ENCODE measurements at regions not wholly inside any gene's neighbourhood (a gene's known extent, or its start where the extent isn't known, plus 50 kb on each side); places are given as distances from the start of the nearest gene placed in this dataset.
"Not testable (repeated sequence)": the region's sequence is repeated elsewhere in the genome, so short reads cannot be mapped to it uniquely, and the experiment has no call there.

DNA sequence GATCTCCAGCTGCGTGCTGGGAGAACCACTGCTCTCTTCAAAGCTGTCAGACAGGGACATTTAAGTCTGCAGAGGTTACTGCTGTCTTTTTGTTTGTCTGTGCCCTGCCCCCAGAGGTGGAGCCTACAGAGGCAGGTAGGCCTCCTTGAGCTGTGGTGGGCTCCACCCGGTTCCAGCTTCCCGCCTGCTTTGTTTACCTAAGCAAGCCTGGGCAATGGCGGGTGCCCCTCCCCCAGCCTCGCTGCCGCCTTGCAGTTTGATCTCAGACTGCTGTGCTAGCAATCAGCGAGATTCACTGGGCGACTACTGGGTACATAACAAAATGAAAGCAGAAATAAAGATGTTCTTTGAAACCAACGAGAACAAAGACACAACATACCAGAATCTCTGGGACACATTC, 194.3 kb downstream of the OSR1 start:
- H3K27me3 Mint-ChIP-seq; H3K27ac Mint-ChIP-seq; intact Hi-C loops (cut with micrococcal nuclease); H3K4me1 Mint-ChIP-seq (ENCODE audit: low read depth); H3K36me3 Mint-ChIP-seq (ENCODE audit: low read depth); H3K4me3 Mint-ChIP-seq: not testable (repeated sequence)
- peaks cover 32% of the 10 kb centered on the region for H3K9me3 Mint-ChIP-seq

DNA sequence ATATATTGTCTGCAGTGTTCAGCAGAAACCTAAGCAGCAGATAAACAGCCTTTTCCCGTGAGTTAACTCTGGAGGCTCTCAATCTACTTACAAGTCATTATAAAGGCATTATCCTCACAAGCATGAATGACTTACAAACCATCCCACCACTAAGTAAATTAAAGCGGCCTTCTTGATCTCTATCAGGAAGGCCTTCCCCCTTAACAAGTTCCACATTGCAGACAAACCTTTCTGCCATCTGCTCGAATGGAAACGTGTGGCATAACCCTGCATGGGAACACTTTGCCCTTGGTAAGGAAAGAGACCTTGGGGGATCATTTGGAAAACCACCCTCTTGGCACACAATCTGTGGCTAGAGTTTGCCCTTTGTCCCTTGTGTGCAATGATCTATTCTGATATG, 199.5 kb downstream of the OSR1 start:
- intact Hi-C loops (cut with micrococcal nuclease) = no loop called here
- Mint-ChIP-seq H3K4me3 (no peak overlapping the region), H3K27ac (no peak overlapping the region), H3K4me1 (ENCODE audit: low read depth) (no peaks in the 10 kb centered on the region), H3K9me3 (peaks cover 46% of the 10 kb centered on the region), H3K27me3 (no peaks in the 10 kb centered on the region), H3K36me3 (ENCODE audit: low read depth) (no peaks in the 10 kb centered on the region)

DNA sequence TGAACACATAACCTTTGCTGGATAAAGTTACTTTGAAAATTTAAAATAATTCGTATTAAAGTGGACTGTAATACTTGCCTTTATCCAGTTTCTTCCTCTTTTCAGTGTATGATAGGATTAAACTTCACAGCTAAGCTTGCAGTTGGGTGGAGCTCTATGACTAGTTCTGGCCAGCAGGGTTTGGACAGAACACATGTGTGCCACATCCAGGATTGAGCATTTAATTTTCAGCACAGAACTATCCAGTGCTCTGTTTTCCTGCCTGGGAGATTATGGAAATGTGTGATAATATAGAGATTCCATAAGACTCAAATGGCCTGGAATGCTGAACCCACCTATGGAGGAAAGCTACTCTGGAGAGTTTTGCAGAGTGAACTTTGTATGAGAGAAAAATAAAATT, 200.2 kb downstream of the OSR1 start:
- Mint-ChIP-seq H3K9me3 (peaks cover 46% of the 10 kb centered on the region), H3K36me3 (ENCODE audit: low read depth) (no peaks in the 10 kb centered on the region), H3K27me3 (no peaks in the 10 kb centered on the region), H3K4me1 (ENCODE audit: low read depth) (no peaks in the 10 kb centered on the region), H3K4me3 (no peak overlapping the region), H3K27ac (no peak overlapping the region)
- intact Hi-C loops (cut with micrococcal nuclease) = no loop called here

DNA sequence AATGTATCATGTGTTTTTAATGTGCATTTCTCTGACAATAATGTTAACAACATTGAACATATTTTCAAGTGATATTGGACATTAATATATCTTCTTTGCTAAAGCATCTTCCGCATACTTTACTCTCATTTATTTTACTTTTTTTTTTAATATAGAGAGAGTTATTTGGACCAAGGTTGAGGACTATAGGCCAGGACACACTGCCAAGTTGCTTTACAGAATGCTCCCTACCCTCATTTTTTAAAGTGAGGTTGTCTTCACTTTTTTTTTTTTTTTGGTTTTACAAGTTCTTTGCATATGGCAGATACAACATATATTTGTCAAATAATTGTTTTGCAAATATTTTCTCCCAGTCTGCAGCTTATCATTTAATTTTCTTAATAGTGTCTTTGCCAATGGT, 201.8 kb downstream of the OSR1 start:
- no peaks in the 10 kb centered on the region for H3K4me1 Mint-ChIP-seq (ENCODE audit: low read depth)
- H3K4me3 Mint-ChIP-seq = no peak overlapping the region
- no peak overlapping the region for H3K27ac Mint-ChIP-seq
- H3K36me3 Mint-ChIP-seq (ENCODE audit: low read depth) = no peaks in the 10 kb centered on the region
- H3K9me3 Mint-ChIP-seq = peaks cover 54% of the 10 kb centered on the region
- intact Hi-C loops (cut with micrococcal nuclease) = no loop called here
- H3K27me3 Mint-ChIP-seq = no peaks in the 10 kb centered on the region

DNA sequence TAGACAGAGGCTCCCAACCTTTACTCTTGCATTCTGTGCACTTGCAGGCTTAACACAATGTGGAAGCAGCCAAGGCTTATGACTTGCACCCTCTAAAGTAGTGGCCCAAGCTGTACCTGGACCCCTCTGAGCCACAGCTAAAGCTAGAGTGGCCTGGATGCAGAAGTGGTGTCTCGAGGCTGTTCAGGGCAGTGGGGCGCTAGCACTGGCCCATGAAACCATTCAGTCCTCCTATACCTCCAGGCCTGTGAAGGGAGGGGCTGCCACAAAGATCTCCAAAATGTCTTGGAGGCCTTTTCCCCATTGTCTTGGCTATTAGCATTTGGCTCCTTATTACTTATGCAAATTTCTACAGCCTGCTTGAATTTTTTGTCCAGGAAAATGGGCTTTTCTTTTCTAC, 207.7 kb downstream of the OSR1 start:
- intact Hi-C loops (cut with micrococcal nuclease) = no loop called here
- Mint-ChIP-seq H3K4me1 (ENCODE audit: low read depth) (no peaks in the 10 kb centered on the region), H3K27me3 (no peaks in the 10 kb centered on the region), H3K4me3 (no peak overlapping the region), H3K27ac (no peak overlapping the region), H3K9me3 (peaks cover 49% of the 10 kb centered on the region), H3K36me3 (ENCODE audit: low read depth) (no peaks in the 10 kb centered on the region)

DNA sequence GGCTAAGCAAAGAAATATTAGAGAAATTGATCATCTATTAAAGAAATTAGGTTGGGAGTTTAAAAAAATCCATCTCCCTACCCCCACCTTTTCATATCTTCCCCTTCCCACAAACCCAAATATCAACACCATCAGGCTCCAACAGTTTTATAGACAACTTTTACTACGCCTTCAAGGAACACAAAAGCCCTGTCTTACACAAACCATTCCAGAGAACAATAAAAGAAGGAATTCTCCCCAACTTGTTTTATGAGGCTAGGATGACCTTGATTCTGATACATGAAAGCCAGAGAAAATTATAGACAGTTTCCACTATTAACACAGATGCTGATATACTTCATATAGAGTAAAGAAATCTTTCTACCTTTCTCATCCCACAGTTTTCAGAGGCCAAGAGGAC, 211.6 kb downstream of the OSR1 start:
- H3K27me3 Mint-ChIP-seq = no peaks in the 10 kb centered on the region
- intact Hi-C loops (cut with micrococcal nuclease) = no loop called here
- no peak overlapping the region for H3K27ac Mint-ChIP-seq
- no peaks in the 10 kb centered on the region for H3K36me3 Mint-ChIP-seq (ENCODE audit: low read depth)
- no peaks in the 10 kb centered on the region for H3K4me1 Mint-ChIP-seq (ENCODE audit: low read depth)
- no peak overlapping the region for H3K4me3 Mint-ChIP-seq
- peaks cover 26% of the 10 kb centered on the region for H3K9me3 Mint-ChIP-seq

DNA sequence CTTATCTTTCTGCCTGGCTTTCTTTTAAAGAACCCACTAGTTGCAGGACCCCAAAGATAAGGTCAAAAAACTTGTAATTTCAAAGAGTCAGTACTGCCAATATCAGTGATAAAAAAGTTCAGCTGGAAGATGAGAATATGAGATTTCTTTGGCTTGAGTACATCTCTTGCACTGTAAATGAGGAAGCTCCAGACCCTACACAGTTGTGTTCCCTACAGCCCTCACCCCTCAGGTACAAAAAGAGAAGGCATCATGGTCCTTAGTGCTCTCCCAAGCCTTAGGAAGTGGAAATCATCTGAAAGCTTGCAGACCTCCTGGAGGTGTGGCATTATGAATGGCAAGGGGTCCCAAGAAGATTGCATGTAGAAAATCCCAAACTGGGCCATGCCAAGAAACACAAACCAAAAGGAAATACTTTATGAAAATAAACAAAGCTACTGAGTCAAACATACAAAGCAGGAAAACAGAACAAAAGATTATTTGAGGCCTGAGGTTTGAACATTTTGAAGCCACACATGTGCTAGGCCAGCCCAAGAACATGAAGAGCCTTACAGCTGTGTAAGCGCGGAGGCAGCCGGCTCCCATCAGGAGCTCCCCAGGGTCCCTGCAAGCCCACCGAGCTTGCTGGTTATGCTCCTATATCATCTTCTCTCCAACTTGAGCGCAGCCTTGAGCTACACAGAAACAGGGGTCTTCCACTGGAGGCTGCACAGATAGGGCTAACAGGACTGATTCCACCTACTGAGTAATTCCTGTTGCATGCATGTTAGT, 217.0 kb downstream of the OSR1 start:
- intact Hi-C loops (cut with micrococcal nuclease) = no loop called here
- Mint-ChIP-seq H3K9me3 (no peaks in the 10 kb centered on the region), H3K27me3 (no peaks in the 10 kb centered on the region), H3K27ac (no peak overlapping the region), H3K4me3 (no peak overlapping the region), H3K36me3 (ENCODE audit: low read depth) (no peaks in the 10 kb centered on the region), H3K4me1 (ENCODE audit: low read depth) (no peaks in the 10 kb centered on the region)

DNA sequence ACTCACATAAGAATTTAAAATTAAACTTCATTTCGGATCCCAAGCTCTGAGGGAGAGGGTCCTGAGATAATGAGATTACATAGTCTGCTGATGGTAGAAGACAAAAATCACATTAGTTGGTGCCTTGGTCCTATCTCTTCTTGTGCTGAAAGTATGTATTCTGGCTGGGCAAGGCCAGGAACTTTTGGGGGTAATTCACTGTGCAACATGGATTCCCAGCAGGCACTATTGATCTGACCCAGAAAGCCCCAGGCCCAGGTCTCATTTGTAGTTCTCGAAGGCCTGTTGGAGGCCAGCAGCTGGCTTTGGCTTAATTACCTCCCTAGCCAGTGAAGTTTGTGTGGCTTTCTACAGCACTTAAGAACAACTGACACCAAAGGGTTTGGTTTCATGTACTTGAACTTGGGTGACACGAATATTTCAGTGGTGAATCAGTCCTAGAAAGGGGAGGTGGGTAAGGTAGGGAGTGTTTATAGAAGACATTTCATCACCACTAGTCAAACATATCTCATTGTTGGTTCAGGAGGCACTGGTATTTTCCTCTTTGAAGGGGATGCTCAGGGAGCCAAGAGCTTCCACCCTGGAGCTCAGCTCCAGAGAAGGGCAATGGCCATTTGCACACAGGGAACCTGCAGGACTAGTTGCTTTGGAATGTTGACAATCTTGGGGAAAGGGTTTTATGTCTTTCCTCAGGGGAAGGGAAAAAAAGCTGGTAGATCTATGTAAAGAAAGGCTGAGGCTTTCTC, 217.8 kb downstream of the OSR1 start:
- intact Hi-C loops (cut with micrococcal nuclease) = no loop called here
- Mint-ChIP-seq H3K27me3 (no peaks in the 10 kb centered on the region), H3K4me1 (ENCODE audit: low read depth) (no peaks in the 10 kb centered on the region), H3K36me3 (ENCODE audit: low read depth) (no peaks in the 10 kb centered on the region), H3K4me3 (no peak overlapping the region), H3K9me3 (no peaks in the 10 kb centered on the region), H3K27ac (no peak overlapping the region)

DNA sequence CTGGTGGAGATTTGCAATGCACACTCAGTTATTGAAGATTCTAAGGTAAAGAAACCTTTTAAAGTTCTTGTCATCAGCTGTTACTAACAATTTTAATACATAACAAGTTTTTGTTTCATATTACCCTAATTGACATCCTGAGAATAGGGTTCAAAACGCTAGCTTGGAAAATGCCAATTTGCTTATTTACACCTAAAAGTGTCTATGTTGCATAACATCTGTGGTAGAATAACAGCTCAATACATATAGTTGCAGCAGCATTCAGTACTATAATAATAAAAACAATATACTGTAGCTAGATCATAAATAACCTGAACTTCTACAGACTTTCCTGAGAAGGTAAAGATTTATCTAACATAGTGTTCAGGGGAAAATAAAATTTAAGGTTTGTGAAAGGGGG, 219.0 kb downstream of the OSR1 start:
- H3K27ac Mint-ChIP-seq = no peak overlapping the region
- H3K27me3 Mint-ChIP-seq = no peaks in the 10 kb centered on the region
- intact Hi-C loops (cut with micrococcal nuclease) = no loop called here
- no peaks in the 10 kb centered on the region for H3K9me3 Mint-ChIP-seq
- no peaks in the 10 kb centered on the region for H3K36me3 Mint-ChIP-seq (ENCODE audit: low read depth)
- H3K4me1 Mint-ChIP-seq (ENCODE audit: low read depth) = no peaks in the 10 kb centered on the region
- H3K4me3 Mint-ChIP-seq = no peak overlapping the region

DNA sequence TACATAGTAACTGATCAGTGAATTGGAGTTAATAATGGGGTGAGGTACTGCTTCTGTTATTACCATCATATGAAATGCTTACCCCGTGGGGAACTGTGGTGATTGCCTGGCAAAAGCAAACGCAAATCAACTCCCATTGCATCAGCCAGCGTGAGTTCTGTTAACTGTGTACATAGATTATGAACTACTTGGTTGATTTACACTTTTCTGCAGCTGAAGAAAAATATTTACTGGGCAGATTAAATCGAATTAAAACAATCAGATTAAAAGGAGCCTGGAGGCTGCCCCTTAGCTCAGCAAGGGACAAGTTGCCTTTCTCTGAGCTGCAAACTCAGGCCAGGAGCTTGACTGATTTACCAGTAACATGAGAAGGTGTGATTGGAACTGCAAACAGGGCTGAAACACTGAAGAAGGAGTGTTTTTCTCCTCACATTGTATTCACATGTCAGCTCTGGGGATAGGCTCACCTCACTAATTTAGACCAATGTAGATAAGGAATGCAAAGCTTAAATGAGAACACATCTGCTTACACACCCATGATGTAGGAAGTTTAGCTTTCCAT, 220.1 kb downstream of the OSR1 start:
- Mint-ChIP-seq H3K36me3 (ENCODE audit: low read depth) (no peaks in the 10 kb centered on the region), H3K27me3 (no peaks in the 10 kb centered on the region), H3K27ac (no peak overlapping the region), H3K4me1 (ENCODE audit: low read depth) (no peaks in the 10 kb centered on the region), H3K4me3 (no peak overlapping the region), H3K9me3 (no peaks in the 10 kb centered on the region)
- intact Hi-C loops (cut with micrococcal nuclease) = no loop called here

DNA sequence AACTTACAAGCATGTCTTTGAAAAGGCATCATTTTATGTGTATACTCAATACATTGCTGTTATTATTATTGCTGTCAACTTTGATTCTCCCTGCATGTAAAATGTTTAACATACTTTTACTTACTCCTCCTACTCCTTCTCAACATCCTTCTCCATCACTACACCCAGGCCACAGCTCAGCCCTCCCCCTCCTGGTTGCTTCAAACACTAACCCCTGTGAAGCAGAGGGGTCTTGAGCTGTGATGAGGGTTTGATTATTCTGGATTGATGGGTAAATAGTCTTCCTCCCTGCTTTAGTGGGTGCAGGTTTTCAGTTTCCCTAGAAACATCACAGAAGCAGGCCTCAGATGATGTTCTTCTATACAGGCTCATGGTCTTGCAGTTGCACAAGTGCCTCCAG, 221.0 kb downstream of the OSR1 start:
- Mint-ChIP-seq H3K4me1 (ENCODE audit: low read depth) (no peaks in the 10 kb centered on the region), H3K27ac (no peak overlapping the region), H3K9me3 (no peaks in the 10 kb centered on the region), H3K36me3 (ENCODE audit: low read depth) (no peaks in the 10 kb centered on the region), H3K27me3 (no peaks in the 10 kb centered on the region), H3K4me3 (no peak overlapping the region)
- intact Hi-C loops (cut with micrococcal nuclease) = no loop called here

DNA sequence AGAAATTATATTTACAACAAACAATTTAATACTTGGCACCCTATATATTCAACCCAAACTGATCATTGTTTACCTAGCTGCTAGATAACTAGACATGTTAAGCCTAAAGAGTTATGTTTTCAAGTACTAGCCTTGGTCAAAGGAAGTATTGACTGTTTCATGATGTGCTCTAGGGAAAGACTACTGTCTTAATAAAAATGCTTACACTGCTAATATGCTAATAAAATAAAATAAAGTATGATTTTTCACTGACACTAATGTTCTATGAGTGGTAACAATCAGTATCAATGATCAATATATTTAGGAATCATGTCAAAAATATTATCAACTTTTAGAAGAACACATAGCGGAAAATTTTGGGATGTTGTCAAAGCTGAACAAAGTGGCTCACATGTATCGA, 225.5 kb downstream of the OSR1 start:
- Mint-ChIP-seq H3K27me3 (no peaks in the 10 kb centered on the region), H3K36me3 (ENCODE audit: low read depth) (no peaks in the 10 kb centered on the region), H3K27ac (no peak overlapping the region), H3K4me3 (no peak overlapping the region), H3K9me3 (no peaks in the 10 kb centered on the region), H3K4me1 (ENCODE audit: low read depth) (no peaks in the 10 kb centered on the region)
- intact Hi-C loops (cut with micrococcal nuclease) = no loop called here

DNA sequence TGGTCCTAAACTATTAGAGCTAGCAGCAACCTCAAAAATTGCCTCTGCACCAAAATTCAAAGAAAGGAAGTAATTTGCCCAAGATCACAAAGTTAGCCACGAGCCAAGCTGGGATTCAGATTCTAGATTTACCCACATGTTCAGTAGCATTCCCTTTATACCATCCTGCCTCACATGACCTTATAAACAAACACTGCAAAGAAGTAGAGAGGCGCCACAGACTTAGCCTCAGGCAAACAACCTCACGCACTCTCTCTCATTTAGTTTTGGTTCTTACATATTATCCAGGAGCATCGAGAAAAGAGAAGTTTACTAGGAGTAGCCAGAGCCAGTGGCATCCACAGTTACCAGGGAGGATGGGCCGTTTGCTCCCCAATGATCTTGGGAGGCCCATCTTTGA, 226.6 kb downstream of the OSR1 start:
- no peaks in the 10 kb centered on the region for H3K9me3 Mint-ChIP-seq
- H3K27me3 Mint-ChIP-seq = no peaks in the 10 kb centered on the region
- no peak overlapping the region for H3K4me3 Mint-ChIP-seq
- intact Hi-C loops (cut with micrococcal nuclease) = no loop called here
- H3K36me3 Mint-ChIP-seq (ENCODE audit: low read depth) = no peaks in the 10 kb centered on the region
- no peaks in the 10 kb centered on the region for H3K4me1 Mint-ChIP-seq (ENCODE audit: low read depth)
- H3K27ac Mint-ChIP-seq = no peak overlapping the region

DNA sequence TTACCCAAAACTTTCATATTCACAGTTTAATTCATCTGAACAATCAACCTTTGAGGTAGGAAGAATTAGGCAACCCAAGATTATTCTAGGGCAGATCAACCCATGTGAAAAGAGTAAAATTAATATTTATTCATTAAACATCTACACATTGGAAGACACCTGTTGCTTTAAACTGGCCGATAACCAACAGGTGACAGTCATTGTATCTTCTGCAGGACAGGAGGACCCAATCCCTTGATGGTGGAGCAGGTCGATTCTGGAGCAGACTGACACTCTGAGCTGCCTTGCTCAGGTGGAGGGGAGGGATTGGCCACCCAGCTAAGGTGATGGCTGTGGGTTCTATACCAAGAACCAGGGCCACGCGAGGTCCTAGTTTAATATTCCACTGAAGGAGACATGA, 230.3 kb downstream of the OSR1 start:
- no peak overlapping the region for H3K4me3 Mint-ChIP-seq
- no peaks in the 10 kb centered on the region for H3K27me3 Mint-ChIP-seq
- H3K4me1 Mint-ChIP-seq (ENCODE audit: low read depth) = no peaks in the 10 kb centered on the region
- H3K9me3 Mint-ChIP-seq = no peaks in the 10 kb centered on the region
- intact Hi-C loops (cut with micrococcal nuclease) = no loop called here
- no peaks in the 10 kb centered on the region for H3K36me3 Mint-ChIP-seq (ENCODE audit: low read depth)
- H3K27ac Mint-ChIP-seq = no peak overlapping the region

Data from dendritic cell treated with granulocyte-macrophage colony-stimulating factor and Interleukin-4, amounts not matched to agents 40 ng/mL and 50 ng/mL, for 4 days (primary cell).